NCI-H146 treated with DMSO at 0.1 percent for 48 hours (cell line): ENCODE measurements at regions not wholly inside any gene's neighbourhood (a gene's known extent, or its start where the extent isn't known, plus 50 kb on each side); places are given as distances from the start of the nearest gene placed in this dataset.

Experiments
- DNase-seq: peaks from one replicate; lab custom pipeline; 2025; ENCODE audit not compliant: unreplicated experiment; lab: John Stamatoyannopoulos, UW

DNA sequence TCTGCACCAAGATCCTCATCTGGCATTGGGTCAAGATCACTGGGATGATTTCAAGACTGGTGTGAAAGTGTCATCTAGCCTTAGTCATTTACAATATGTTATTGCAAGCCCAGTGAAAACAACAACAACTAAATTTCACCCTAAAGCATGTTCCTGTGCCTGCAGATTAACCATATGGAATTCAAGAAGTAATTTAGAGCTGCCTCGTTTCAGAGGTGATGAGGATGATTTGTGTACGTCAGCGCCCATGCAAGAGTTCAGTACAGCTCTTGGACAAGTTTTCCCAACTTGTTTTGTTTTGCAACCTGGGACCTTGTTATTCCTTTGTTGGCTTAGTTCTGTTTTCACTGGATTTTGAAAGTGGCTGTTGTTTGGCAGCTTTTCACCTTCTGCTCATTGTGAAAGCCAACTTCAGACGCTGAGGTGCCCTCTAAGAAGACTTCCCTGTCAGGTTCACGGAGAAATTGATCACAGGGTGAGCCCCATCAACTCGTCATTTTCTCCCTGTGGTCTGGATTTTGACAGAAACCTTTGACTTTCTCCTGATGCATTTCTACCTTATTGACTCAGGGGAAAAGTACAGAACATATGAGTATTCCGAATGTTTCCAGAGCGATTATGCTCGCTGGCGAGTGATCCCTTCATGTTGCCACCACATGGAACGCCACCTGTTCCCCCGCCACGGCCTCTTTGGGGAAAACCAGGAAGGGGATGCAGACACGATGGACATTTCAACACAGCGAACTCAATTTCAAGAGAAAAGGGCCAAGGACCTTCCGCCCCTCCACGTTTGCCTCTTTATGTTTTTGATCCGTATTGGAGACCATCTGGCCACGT is 85.6 kb downstream of the FOXL1 start:
- DNase-seq = no peak

DNA sequence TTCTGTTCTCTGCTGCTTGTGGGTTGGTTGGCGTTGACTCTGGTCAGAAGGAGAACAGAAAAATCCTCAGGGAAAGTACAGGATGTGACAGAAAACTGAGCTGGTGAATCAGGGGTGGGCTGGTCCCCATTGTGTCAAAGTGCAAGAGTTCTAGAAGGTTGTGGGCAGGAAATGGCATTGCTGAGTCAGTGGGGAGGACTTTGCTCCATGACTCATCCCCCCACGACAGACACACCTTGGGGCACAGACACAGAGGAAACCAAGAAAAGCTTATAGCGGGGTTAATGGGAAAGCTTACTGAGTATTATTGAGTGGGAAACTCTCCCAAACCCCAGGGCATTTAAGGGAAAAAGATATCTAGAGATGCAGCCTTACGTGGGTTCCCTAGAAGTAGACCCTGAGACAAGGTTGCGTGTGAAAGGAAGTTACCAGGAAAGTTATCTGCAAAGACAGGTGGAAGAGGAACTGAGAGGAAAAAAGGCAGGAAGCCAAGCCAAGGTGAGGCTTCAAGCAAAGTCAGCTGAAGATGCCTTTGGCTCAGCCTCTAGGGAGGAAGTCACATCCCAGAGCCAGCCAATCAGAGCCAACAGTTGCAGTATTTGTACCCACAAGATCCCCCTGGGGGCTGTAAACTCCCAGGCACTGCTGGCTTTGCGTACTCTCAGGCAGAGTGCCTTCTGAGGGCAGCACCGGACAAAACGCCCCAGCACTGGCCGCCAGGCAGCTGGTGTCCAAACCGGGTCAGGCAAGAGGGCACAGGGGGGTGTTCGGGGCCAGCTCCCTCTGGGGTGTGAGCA is 86.4 kb downstream of the FOXL1 start:
- no peak for DNase-seq

DNA sequence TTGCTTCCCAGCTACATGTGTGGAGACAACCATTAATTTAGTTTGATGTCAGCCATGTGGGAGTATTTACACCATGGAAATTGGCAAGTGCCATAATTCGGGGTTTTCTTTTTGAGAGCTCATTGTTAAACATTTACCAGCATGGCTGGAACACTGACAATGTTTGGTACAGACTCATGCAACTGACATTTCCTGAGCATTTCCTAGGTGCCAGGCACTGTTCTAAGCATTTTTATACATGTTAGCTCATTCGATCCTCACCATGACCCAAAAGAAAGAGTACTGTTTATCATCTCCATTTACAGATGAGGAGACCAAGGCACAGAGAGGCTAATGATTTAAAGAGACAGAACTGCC is 86.9 kb downstream of the FOXL1 start:
- no peak for DNase-seq

DNA sequence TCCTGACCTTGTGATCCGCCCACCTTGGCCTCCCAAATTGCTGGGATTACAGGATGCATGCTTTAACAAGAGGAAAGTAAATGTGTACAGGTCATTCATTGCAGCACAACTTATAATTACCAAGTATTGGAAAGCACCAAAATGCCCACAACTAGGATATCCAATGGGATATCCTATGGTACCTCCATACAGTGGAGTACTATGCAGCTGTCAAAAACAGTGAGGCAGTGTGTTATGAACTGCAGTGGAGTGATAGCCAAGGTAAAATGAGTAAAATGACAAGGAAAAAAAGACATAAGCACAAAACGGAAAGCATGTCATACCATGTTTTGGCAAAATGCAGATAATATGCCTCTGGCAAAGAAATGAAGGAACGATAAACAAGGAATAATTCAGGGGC is 87.6 kb downstream of the FOXL1 start:
- DNase-seq = no peak

DNA sequence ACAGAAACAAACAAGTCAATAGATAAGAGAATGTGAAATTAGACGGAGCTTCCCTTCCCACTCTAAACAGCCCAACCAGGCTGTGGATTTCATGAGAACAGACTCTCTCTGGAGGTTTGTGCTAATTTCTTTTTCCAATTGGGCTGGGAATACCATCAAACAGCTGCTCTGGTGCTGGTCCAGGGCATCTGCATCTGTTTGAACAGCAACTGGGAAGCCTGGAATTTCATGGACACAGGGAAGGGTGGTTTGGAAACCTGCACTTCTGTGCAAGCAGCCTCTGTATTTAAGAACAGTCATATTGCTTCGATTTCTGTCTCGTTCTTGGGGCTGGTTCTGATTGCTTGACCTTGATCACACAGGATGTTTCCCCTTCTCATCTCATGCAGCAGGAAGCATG is 88.7 kb downstream of the FOXL1 start:
- DNase-seq = no peak

DNA sequence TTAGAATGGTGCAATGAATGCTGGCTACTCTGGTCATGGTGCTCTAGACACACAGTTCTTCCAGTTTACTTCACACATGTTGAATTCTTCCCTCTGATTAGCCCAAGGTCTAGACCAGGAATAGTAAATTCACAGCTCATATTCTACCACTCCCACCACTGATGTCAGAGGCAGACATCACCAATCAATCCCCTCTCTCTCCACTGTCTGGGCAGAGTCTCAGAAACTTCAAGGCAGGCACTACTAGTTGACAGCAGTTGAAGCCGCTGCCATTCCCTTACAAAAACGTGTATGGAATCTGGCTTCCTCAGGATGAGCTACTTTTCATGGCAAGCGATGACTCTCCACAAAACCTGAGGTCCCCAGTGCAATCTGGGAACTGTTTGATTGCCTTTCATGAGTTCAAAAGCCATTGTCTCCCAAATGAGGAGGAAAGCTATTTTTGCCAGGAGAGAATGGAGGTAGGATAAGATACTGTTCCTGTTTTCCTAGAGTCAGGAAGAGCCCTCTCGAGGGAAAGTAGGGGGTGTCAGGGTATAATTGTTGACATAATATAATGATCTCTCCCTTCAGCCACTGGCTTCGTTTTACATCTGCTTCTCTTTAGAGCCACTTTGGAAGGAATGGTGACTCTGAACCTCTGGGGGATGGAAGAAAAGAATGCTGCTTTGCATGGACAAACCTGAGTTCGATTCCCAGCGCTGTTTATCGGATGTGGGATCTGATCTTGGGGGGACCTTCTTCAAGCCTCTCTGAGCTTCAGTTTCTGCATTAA is 90.0 kb downstream of the FOXL1 start:
- DNase-seq = no peak

DNA sequence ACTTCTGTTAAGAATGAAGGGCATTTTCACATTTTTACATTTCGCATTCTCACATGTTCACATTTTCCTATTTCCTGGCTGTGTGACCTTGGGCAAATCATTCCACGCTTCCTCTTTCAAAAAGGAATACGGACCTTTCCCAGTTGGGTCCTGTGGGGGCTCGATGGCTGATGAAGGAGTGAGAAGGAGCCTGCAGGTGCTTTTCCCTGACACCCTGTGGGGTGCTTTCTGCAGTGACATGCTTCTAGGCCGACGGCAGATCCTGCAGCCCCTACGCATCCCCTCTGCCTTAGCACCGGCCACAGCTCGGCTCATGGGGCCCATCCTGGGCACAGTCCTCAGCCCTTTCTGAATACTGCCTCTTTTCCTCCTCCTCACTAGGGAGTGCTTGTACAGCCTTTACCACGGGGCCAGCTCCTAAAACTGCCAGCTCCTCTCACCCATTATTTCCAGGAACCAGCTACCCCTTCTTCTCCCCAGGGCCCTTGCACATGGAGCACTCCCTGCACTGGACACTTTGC is 91.0 kb downstream of the FOXL1 start:
- no peak for DNase-seq

DNA sequence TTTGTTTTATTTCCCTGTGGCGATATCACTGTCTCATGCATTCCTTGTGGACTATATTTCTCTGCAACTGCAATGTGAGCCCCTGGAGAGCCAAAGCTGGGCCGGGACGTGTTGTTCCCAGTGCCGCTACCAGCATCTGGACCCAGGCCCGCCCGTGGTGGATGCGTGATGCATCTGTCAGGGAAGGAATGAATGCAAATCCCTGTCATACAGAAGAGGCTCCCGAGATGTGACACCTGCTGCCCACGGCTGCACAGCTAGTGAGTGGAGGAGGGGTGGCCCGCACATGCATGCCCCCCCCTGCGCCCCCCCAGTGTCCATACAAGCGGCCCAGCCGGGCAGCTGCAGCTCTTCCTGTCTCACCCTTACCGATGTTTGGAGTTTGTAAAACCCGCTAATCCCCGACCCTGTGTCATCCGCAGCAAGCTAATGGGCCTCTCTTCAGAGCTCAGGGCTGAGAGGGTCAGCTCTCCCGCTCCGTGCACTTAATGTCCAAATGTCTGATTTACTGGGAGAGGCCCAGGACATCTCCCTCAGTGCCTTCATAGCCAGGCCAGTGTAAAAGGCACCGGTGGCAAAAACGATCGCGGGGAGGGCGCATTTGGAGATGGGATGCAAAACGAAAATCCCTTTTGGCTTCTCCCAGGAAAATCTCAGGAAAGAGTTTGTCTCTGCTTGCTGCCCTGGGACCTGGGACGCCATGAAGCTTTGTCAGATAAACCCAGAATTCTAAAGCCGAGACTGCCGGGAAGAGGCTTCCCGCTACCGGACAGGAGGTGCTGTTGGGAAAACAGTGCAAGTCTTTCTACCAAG is 91.8 kb downstream of the FOXL1 start:
- DNase-seq = no peak

DNA sequence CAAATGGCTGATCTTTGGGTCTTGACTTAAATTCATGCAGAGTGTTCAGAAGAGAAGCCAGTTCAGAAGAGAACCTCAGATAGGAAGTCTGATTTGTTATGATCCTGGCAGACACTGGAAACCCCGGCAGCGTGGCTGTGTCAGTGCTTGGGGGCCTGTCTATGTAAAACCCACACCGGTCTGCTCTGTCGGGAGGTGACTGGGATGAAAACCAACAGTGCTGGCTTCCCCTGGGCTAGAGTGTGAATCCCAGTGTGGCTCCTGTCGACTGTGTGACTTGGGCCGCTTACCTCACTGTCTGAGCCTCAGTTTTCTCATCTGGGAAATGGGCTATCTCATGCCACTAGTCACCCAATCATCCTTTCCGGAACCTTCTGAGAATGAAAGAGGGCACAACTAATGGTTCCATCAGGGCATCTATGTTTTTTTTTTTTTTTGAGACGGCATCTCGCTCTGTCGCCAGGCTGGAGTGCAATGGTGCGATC is 92.4 kb downstream of the FOXL1 start:
- no peak for DNase-seq

DNA sequence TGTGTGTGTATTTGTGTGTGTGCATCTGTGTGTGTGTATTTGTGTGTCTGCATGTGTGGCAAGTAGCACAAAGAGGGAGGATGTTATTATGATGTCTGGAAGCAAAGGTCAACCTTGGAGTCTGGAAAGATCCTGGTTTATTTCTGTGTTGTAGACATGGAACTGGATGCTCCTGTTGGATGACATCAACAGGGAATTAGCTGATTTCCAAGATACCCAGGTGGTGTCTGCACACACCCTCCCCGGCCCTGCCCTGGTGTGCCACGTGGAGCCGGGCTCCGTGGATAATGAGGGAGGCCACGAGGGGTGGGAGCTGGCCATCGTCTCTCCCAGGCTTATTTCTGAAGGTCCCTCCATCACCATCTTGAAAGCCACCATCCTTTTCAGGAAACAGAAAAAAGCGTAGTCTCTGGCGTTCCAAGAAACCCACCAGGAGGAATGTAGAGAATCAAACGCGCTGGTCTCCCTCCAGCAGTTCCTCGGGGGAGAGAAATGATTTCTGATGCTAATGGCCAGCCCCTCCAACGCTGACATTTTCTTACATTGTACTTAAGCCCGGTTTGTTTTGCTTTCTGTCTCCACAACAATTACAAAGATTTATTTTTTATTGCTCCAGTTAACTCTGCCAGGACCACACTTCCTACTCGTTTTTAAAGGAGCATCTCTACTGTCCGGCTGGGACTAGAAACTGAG is 93.3 kb downstream of the FOXL1 start:
- DNase-seq = no peak

DNA sequence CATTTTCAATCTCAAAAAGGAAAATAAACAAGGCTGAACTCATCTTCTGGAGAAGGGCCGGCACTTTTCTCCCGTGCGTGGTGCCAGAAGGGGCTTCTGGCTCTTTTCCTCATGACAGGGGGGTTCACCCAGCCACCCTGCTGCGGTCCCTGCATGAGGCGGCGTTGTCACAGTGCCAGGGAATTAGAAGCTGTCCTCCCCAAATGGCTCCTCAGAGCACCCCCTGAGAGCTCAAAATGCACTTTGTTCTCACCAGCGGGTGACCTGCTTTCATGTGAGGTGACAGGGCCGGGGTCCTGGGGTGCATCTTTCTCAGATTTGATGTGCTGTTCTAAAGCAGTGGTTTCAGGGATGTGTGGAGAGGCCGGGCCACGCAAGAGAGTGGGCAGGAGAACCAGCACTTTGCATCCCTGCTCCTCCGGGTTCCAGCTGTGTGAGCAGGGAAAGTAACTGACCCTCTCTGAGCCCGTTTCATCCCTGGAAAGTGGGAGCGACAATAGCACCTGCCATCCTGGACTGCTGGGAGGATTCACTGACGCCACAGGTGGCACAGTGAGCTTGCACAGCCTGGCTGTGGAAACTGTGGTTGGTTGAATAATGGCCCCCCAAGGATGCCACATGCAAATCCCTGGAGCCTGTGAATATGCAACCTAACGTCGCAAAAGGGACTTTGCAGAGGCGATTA is 94.0 kb downstream of the FOXL1 start:
- DNase-seq = no peak

DNA sequence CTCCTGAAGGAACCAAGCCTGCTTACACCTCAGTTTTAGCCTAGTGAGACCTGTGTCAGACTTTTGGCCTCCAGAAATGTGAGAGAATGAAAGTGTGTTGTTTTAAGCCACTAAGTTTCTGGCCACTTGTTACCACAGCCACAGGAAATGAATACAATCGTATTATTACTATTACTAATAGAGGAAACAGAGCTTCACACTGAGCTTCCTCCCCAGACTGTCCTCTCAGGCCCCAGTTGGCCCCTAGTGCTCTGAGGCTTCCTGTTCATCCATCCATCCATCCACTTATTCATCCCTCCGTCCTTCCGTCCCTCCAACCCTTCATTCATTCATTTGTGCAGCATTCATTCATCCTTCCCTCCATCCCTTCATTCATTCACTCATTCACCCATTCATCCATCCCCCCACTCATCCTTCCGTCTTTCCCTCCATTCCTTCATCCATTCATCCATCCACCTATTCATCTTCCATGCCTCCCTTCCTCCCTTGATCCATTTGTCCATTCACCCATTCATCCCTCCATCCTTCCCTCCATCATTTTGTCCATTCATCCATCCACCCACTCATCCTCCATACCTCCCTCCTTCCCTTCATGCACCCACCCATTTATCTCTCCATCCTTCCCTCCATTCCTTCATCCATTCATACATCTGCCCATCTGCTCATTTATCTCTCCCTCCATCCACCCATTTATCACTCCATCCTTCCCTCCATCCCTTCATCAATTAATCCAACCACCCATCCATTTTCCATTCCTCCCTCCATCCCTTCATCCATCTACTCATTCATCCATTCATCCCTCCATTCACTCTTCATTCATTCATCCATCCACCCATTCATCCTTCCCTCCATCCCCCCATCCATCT is 95.0 kb downstream of the FOXL1 start:
- DNase-seq = no peak

DNA sequence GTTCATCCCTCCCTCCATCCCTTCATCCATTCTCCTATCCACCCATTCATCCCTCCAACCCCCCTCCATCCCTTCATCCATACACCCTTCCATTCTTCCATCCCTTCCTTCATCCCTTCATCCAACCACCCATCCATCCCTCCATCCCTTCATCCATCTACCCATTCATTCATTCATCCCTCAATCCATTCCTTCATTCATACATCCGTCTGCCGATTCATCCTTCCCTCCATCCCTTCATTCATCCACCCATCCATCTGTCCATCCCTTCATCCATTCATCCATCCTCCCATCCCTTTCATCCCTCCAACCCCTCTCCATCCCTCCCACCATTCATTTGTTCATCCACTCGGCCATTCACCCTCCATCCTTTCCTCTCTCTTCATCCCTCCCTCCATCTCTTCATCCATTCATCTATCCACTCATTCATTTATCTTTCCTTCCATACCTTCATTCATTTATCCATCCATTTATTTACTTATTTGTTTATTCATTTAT is 95.7 kb downstream of the FOXL1 start:
- DNase-seq = no peak

DNA sequence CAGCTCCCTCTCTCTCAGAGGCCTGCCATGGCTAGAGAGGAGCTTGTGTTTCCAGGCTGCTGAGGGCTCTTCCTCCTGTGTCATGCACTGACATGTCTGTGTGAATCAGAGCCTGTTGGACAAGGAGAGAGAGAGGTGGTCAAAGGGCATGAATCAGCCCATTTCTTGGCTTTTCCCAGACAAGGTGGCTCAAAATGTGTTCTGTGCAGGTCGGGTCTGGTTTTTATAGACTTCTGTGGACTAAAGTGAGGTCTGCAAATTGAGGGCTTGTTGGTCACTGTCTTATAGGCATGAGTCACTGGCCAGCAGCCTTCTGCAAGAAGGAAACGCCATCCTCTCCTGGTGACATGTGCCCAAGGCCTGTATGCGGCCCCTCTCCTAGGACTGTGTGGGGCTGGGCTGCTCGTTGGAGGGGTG is 97.9 kb downstream of the FOXL1 start:
- no peak for DNase-seq

DNA sequence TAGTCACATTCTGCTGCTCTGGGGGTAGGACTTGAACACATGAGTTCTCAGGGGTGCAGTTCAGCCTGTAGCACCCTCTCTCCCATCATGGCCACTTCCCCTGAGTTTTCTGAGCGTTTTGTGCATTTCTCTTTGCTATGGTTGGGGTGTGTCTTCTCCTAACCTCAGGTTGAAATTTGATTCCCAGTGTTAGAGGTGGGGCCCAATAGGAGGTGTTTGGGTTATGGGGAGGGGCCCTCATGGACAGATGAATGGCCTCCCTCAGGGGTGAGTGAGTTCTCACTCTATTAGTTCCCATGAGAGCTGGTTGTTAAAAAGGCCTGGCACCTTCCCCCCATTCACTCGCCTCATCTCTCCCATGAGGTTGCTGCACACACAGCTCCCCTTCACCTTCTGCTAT is 101.1 kb downstream of the FOXL1 start:
- no peak for DNase-seq

DNA sequence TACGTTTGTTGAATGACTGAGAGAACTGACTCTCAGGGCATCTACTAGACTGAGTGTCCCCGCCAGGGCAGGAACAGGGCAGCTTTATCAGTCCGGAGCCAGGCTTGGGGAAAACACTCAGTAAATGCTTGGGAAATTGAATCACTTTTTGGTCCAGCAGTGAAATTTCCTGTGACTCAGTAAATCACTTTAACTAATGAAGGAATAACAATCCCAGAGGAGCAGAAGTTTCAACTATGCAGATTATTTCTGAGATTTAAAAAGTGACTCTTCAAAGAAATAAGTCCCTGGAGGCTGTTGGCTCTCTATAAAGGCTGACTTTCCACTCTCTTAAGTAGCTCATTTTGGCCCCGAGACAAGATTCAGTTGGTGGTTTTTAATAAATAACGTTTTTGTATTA is 101.8 kb downstream of the FOXL1 start:
- DNase-seq = no peak

DNA sequence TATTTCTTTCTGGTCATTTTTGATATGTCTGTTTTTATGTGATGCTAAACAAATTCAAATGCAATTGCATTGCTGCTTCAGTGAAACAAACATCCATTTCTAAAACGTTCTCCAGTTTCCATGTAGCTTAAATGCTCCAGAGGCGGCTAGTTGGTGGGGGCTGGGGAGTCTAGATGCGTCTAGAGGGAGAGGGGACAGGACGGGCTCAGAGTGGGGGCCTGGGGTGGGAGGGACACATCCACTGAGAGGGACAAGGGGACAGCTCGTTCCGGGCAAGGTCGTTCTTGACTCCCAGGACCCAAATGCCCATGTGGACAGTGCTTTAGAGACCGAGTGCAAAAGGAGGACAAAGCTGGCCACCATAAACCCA is 102.3 kb downstream of the FOXL1 start:
- no peak for DNase-seq

DNA sequence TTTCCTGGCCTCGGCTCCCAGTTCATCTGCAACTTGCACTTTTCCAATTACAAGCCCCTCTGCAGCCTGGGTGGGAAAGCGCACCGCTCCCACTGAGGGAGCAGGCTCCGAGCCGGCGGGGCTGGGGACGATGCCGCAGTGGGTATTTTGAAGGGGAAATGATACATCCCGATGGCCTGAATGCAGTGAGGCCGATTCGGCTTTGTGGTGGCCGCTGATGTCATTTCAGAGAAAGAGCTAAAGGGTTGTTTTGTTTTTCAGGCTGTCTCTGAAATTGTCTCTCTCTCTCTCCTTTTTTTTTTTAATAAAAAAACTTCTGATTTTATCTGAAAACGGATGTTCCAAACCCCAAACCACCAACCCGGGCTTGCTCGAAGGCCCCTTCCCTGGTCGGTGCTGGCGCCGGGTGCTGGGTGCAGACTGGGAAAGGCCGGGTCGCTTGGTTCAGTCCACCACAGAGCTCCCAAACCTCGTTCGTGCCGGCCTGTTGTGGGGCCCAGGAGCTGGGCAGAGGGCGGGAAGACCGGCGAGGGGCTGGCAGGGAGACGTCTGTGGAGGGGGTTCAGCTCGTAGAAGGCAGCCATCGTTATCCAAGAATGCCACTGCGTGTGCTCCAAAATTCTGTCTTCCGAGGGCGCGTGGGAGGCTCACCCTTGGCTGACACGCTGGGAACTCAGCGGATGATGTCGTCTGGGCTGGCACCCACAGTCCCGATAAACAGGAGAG is 102.8 kb downstream of the FOXL1 start:
- no peak for DNase-seq
